Neural cell (in vitro differentiated cells): ENCODE measurements at regions not wholly inside any gene's neighbourhood (a gene's known extent, or its start where the extent isn't known, plus 50 kb on each side); places are given as distances from the start of the nearest gene placed in this dataset.

ENCODE experiments used
- EZH2 ChIP-seq: fragments of 200-600, 300-800 bp; shearing (Covaris generic), sonication (generic); IDR thresholded peaks from 2 replicates; pipeline ENCODE4 v1.6.1; 2014; ENCODE audit warnings: antibody characterized with exemption, low read length, borderline replicate concordance, mild to moderate bottlenecking; ENCODE audit not compliant: insufficient read depth, poor library complexity, severe bottlenecking
- TF ChIP-seq, protein P1 (sequence below): fragments of 450-650 bp; IDR thresholded peaks from 2 replicates; pipeline ENCODE4 v1.5.1; 2014; ENCODE audit warnings: antibody characterized with exemption, mild to moderate bottlenecking, moderate library complexity; ENCODE audit not compliant: poor library complexity, severe bottlenecking

GRCh38 chr3:72482589-72483321 is 365.5 kb downstream of the SHQ1 start:
- TF ChIP-seq, protein P1, sequence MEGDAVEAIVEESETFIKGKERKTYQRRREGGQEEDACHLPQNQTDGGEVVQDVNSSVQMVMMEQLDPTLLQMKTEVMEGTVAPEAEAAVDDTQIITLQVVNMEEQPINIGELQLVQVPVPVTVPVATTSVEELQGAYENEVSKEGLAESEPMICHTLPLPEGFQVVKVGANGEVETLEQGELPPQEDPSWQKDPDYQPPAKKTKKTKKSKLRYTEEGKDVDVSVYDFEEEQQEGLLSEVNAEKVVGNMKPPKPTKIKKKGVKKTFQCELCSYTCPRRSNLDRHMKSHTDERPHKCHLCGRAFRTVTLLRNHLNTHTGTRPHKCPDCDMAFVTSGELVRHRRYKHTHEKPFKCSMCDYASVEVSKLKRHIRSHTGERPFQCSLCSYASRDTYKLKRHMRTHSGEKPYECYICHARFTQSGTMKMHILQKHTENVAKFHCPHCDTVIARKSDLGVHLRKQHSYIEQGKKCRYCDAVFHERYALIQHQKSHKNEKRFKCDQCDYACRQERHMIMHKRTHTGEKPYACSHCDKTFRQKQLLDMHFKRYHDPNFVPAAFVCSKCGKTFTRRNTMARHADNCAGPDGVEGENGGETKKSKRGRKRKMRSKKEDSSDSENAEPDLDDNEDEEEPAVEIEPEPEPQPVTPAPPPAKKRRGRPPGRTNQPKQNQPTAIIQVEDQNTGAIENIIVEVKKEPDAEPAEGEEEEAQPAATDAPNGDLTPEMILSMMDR: no peak
- no peak for TF ChIP-seq EZH2
